Cardiac septum (tissue), 1 donor: ENCODE measurements at regions not wholly inside any gene's neighbourhood (a gene's known extent, or its start where the extent isn't known, plus 50 kb on each side); places are given as distances from the start of the nearest gene placed in this dataset.
A peak's percentile ranks its signal among the peaks of the same experiment; 100 is the strongest.

ENCODE experiments used
- DNase-seq: peaks from one replicate; pipeline ENCODE4 v3.0.0-alpha.2; 2020; ENCODE audit warnings: low spot score
- intact Hi-C: fragments of 100-400 bp; cut with DNase I; formaldehyde crosslinking; loops from one replicate; pipeline ENCODE4 v1.14.0; 2022
- donor health status: DM: no; HTN: no; CAD: no.

DNA sequence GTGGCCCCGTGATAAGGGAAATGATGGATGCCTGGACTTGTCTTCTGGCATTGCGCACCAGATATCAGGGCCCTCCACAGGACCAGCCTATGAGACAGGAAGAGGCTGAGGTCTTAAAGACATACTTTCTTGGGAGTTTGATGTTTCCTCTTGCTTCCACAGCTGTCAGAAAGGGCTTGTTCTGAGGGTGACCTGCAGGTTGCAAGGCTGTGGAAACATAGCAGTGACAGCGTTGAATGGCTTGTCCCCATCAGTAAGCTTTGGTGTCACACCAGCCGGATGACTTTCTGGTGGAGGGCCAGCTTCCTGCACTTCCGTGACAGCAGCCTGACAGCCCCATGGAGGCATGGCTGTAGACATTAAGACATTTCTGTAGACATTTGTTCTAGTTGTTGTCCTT, 143.2 kb downstream of the C9orf152 start:
- intact Hi-C loops: loop anchor here (1.0 to 10.0 kb wide), 2 partner anchors 19 to 490 kb away; no protein-coding TSS in a partner anchor
- peak; percentile 83 for DNase-seq

DNA sequence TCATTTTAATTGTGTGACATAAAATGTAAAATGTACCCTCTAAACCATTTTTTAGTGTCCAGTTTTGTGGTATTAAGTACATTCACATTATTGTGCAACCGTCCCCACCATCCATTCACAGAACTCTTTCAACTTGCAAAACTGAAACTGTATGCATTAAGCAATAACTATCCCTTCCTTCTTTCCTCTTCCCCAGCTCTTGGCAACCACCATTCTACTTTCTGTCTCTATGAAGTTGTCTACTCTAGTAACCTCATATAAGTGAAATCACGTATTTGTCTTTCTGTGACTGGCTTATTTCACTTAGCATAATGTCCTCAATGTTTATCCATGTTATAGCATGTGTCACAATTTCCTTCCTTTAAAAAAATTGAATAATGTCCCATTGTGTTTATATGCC, 142.4 kb downstream of the C9orf152 start:
- DNase-seq: no peak
- intact Hi-C loops: loop anchor here (10.0 kb wide), 1 partner anchor 491 kb away; no protein-coding TSS in a partner anchor

DNA sequence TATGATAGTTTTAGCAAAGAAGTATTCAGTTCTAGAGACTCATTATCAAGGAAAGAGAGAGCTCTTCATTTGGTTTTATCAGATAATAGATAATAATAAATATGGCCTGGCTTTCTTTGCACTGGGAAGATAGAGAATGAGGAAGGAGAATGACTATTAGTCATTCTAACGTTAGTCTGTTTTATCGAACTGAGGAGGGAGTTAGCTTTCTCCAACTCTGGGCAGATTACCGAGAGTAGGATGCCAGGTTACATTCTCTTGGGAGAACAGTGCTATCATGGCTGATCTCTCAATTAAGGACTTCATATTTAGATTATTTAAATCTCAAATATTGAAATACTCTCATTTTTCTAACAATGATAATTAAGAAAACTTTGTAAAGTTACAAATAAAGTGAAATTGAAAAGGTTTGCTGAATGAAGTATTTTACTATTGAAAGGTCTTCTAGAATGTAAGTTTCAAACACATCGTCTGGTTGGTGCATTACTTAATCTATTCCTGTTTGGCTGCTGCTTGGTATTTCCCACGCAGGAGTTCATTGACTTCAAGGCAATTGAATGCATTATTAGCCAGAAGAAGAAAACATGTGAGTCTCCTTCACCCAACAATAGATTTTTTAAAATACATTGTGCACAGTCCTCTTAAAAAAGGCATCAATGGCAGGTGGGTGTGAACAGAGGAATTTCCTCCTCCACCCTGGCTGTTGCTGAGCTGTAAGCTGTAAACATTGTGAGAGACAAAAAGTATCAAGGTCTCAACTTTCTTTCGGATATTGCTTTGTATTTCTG, 140.8 kb downstream of the C9orf152 start:
- intact Hi-C loops: loop anchor here (2.0 to 10.0 kb wide), 2 partner anchors 16 to 492 kb away; no protein-coding TSS in a partner anchor
- DNase-seq: no peak

GRCh38 chr9:110068212-110068611, 139.7 kb downstream of the C9orf152 start:
- DNase-seq: no peak
- intact Hi-C loops: loop anchor here (10.0 kb wide), 1 partner anchor 493 kb away; no protein-coding TSS in a partner anchor

DNA sequence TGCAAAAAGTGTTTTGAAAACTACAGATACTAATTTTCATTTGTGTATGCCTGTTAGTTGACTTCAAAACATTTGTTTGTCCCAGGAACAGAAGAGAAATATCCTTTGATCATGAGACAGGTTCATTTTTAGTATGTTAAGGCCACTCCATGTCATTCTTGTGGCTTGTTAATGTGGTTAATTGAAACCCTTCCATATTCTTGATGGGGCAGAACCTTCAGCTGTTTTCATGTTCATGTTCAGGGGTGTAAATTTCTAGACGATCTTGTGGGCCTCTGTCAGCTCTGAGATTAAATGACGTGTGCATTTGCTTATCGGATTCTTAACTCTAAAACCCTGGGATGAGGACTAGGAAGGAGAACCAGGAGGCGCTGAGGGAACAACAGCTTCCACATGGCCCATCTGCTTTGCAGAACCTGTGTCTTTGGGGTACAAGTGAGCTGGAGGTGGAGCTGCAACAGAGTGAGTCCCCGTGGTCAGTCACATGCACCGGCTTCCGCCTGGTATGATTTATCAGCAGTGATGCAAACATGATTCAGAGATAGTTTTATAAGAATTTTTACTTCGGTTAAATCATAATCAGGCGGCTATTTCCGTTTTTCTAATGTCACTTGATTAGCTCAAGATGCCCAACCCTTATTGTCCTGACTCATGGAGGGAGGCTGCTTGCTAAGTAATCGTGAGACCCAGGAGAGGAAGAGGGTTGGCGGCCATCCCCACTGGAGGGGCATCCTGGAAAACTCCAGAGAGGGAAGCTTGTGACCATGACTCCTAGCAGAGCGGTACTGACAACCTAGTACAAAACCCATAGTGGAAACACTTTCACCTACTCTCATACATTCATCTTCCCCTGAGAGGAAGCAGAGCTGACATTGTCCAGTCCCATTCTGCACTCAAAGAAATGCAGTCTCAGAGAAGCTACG, 138.4 kb downstream of the C9orf152 start:
- intact Hi-C loops: loop anchor here (5.0 to 10.0 kb wide), 2 partner anchors 58 to 495 kb away; no protein-coding TSS in a partner anchor
- DNase-seq: peak; percentile 87

- intact Hi-C loops: loop anchor here (5.0 kb wide), 1 partner anchor 55 kb away; no protein-coding TSS in a partner anchor
- no peak for DNase-seq
Observed at GRCh38 chr9:110072597-110073355, 135.2 kb downstream of the C9orf152 start.

- intact Hi-C loops: loop anchor here (5.0 kb wide), 1 partner anchor 54 kb away; no protein-coding TSS in a partner anchor
Observed at GRCh38 chr9:110073356-110073905, 134.5 kb downstream of the C9orf152 start.

GRCh38 chr9:110076894-110077725, 130.8 kb downstream of the C9orf152 start:
- intact Hi-C loops: no loop called here
- no peak for DNase-seq

More at GRCh38 chr9:110073356-110073905, 134.5 kb downstream of the C9orf152 start:
- DNase-seq: no peak

GRCh38 chr9:110077925-110078324, 130.0 kb downstream of the C9orf152 start:
- intact Hi-C loops: no loop called here
- DNase-seq: no peak

DNA sequence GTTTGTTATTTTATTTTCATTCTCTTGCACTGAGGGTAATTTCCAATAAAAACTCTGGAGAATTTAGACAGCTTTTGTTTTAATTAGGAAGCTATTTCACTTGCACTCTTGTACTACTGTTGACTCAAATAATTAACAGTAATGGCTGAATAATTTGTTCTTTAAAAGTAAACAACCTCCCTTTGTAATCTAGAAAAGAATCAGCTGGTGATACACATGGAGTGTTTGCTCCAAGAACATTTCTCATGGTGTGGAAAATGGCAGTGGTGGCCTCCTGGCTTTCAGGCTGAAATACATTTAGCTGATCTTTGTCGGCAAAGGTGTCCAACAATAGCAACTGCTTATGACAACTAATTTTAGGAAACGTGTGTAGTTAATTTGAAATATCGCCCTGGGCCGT, 129.4 kb downstream of the C9orf152 start:
- no peak for DNase-seq
- intact Hi-C loops: no loop called here

DNA sequence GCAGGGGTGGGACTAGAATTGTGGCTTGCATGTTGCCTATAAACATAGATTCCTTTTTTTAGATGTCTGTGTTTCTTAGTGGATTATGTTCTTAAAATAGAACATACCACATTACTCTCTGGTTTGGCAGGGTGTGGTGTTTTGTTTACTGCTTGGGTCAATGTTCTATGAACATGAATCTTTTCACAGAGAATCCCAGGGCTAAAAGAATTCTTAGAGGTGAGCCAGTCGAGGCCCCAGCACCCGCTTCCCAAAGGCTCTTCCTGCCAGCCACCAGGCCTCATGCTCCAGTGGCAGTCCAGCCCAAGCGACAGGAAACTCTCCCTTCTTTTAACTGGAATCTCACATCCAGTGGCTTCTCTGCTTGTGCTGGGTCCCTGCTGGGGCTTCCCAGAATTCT, 126.6 kb downstream of the C9orf152 start:
- DNase-seq: no peak
- intact Hi-C loops: no loop called here

DNA sequence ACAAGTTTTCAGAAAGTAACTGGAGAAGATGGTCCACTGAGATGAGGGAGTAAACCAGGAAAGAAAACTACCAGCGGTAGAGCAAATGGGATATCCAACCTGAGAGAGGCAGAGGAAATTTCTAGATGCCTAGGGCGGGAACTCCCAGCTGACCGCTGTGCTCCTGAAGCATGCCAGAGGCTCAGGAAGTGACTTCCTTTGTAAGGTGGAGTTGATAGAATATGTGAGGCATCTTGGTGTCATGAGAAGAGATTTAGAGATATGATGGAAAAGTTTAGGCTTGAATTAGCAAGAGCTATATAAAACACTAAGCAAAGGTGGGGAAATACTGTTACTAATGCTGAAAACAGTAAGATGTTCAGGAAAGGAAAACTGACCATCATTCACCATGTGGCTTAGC, 124.1 kb downstream of the C9orf152 start:
- no peak for DNase-seq
- intact Hi-C loops: no loop called here

- intact Hi-C loops: no loop called here
- DNase-seq: no peak
Observed at GRCh38 chr9:110086537-110086936, 121.4 kb downstream of the C9orf152 start.

DNA sequence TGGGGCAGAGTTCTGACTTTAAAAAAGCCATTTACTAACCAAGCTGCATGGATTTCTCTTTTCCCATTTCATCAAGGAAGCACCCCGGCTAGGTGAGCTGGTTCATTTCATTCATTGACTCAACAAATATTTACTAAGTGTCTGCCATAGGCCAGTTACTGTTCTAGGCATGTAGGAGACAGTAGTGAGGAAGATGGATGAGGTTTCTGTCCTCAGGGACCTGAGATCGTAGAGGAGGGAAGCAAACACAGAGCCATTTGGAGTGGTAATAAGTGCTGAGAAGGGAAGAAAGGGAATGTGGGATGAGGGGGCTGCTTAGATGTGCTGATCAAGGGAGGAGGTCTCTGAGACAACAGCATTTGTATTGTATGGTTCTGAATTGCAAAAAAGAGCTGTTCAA, 120.4 kb downstream of the C9orf152 start:
- DNase-seq: no peak
- intact Hi-C loops: no loop called here

- no peak for DNase-seq
- intact Hi-C loops: no loop called here
Observed at GRCh38 chr9:110088099-110088498, 119.9 kb downstream of the C9orf152 start.

DNA sequence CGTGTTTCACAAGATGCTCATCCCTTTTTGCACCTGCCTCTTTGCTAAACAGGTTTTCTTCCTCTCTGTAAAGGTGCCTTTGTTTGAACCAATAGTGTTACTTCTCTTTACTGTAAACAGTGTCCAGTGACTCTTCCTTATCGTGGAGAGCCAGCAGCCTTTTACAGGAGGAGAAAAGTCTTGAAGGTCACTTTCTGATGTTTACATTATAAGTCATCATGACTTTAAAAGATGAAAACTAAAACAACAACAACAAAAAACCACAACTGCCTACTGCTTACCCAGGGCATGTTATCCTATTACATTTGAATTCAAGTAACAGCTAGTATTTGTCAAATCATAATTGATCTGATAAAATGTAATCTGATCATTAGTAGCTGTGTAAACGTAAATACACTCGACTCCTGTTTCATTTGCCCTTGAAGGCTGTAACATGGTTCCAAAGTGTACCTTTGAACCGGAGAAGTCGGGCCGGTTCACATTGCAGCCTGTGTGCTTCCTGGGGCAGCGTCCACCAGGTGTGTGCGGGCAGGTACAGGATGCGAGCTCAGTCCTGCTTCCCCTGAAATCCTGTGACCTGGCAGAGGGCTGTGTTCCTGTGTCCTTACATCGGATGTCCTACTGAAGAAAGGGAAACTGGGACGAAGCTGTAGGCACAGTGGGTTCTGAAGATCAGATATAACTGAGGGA, 118.1 kb downstream of the C9orf152 start:
- no peak for DNase-seq
- intact Hi-C loops: no loop called here

GRCh38 chr9:110092792-110093191, 115.2 kb downstream of the C9orf152 start:
- DNase-seq: no peak
- intact Hi-C loops: no loop called here

- DNase-seq: no peak
- intact Hi-C loops: no loop called here
Observed at GRCh38 chr9:110093417-110093816, 114.5 kb downstream of the C9orf152 start.
